MM.1S (cell line): ENCODE measurements at regions not wholly inside any gene's neighbourhood (a gene's known extent, or its start where the extent isn't known, plus 50 kb on each side); places are given as distances from the start of the nearest gene placed in this dataset.

Experiments
- DNase-seq: peaks from one replicate; pipeline ENCODE4 v3.0.0-alpha.2; 2015
- H2AFZ ChIP-seq: fragments of 300-600 bp; sonication (generic); 2 replicates; pipeline ENCODE4 v1.6.0; 2016; ENCODE audit warnings: antibody characterized with exemption, low read length
- H3F3A ChIP-seq: fragments of 300-600 bp; sonication (generic); 2 replicates; pipeline ENCODE4 v1.6.1; 2016; ENCODE audit warnings: mild to moderate bottlenecking, antibody characterized with exemption, low read length, moderate library complexity, mixed read lengths; ENCODE audit not compliant: insufficient read depth
- H3K27ac ChIP-seq: fragments of 300-600 bp; sonication (generic); 2 replicates; pipeline ENCODE4 v1.5.1; 2016; ENCODE audit warnings: mild to moderate bottlenecking, low read length
- H3K27me3 ChIP-seq: fragments of 300-600 bp; sonication (generic); replicated peaks from 2 replicates; pipeline ENCODE4 v1.6.0; 2016; ENCODE audit warnings: low read length; ENCODE audit not compliant: insufficient read depth
- H3K36me3 ChIP-seq: fragments of 300-600 bp; sonication (generic); replicated peaks from 2 replicates; pipeline ENCODE4 v1.6.1; 2016; ENCODE audit warnings: mild to moderate bottlenecking, low read length, mixed read lengths; ENCODE audit not compliant: insufficient read depth
- H3K4me1 ChIP-seq: fragments of 300-600 bp; sonication (generic); 2 replicates; pipeline ENCODE4 v1.6.1; 2016; ENCODE audit warnings: low read length, mixed read lengths
- H3K4me2 ChIP-seq: fragments of 300-600 bp; sonication (generic); 2 replicates; pipeline ENCODE4 v1.6.0; 2016; ENCODE audit warnings: low read depth, low read length
- H3K4me3 ChIP-seq: fragments of 300-600 bp; sonication (generic); 2 replicates; pipeline ENCODE4 v1.5.1; 2016; ENCODE audit warnings: low read length, mixed read lengths
- H3K79me2 ChIP-seq: fragments of 300-600 bp; sonication (generic); 2 replicates; pipeline ENCODE4 v1.6.1; 2016; ENCODE audit warnings: mixed run types, low read length, mixed read lengths
- H3K9ac ChIP-seq: fragments of 300-600 bp; sonication (generic); 2 replicates; pipeline ENCODE4 v1.6.1; 2016; ENCODE audit warnings: low read length, mixed read lengths
- H3K9me2 ChIP-seq: fragments of 300-600 bp; sonication (generic); replicated peaks from 2 replicates; pipeline ENCODE4 v1.6.1; 2016; ENCODE audit warnings: mild to moderate bottlenecking, low read length, mixed read lengths; ENCODE audit not compliant: insufficient read depth
- H3K9me3 ChIP-seq: fragments of 300-600 bp; sonication (generic); replicated peaks from 2 replicates; pipeline ENCODE4 v1.6.1; 2016; ENCODE audit warnings: mild to moderate bottlenecking, low read length, mixed read lengths; ENCODE audit not compliant: insufficient read depth
- H4K20me1 ChIP-seq: fragments of 300-600 bp; sonication (generic); 2 replicates; pipeline ENCODE4 v1.6.1; 2016; ENCODE audit warnings: mild to moderate bottlenecking, low read length, moderate library complexity, mixed read lengths; ENCODE audit not compliant: insufficient read depth
- CTCF ChIP-seq: fragments of 300-600 bp; sonication (generic); IDR thresholded peaks from 2 replicates; pipeline ENCODE4 v1.5.1; 2016; ENCODE audit warnings: antibody characterized with exemption, low read length, mixed read lengths
- EZH2 ChIP-seq: fragments of 300-600 bp; sonication (generic); optimal IDR thresholded peaks from 2 replicates; pipeline ENCODE3; 2017; ENCODE audit warnings: low read depth, mild to moderate bottlenecking, antibody characterized with exemption, low read length, mixed read lengths
- EZH2phosphoT487 ChIP-seq: fragments of 300-600 bp; sonication (generic); IDR thresholded peaks from 2 replicates; pipeline ENCODE4 v1.6.1; 2018; ENCODE audit warnings: antibody characterized with exemption, low read length

- H3K27me3 ChIP-seq = no peaks in the 10 kb centered on the region
- H3K27ac ChIP-seq = no peak overlapping the region
- H3K36me3 ChIP-seq = no peaks in the 10 kb centered on the region
- no peaks in the 10 kb centered on the region for H4K20me1 ChIP-seq
- H3K79me2 ChIP-seq = no peaks in the 10 kb centered on the region
- no peak overlapping the region for H2AFZ ChIP-seq
- H3K4me1 ChIP-seq = no peaks in the 10 kb centered on the region
- no peak for TF ChIP-seq EZH2
- TF ChIP-seq CTCF = no peak
- no peak for TF ChIP-seq EZH2phosphoT487
- no peak overlapping the region for H3K4me2 ChIP-seq
- no peak overlapping the region for H3K4me3 ChIP-seq
- H3F3A ChIP-seq = no peaks in the 10 kb centered on the region
- no peaks in the 10 kb centered on the region for H3K9me3 ChIP-seq
- H3K9ac ChIP-seq = no peak overlapping the region
- no peak for DNase-seq
- H3K9me2 ChIP-seq = no peaks in the 10 kb centered on the region
Observed at GRCh38 chr1:184197831-184198230, 146.3 kb downstream of the TSEN15 start.

- H3K9me2 ChIP-seq = no peaks in the 10 kb centered on the region
- no peaks in the 10 kb centered on the region for H3K4me1 ChIP-seq
- H3K36me3 ChIP-seq = no peaks in the 10 kb centered on the region
- no peaks in the 10 kb centered on the region for H3K79me2 ChIP-seq
- no peak for DNase-seq
- H3F3A ChIP-seq = no peaks in the 10 kb centered on the region
- H3K9me3 ChIP-seq = no peaks in the 10 kb centered on the region
- no peaks in the 10 kb centered on the region for H3K27me3 ChIP-seq
- TF ChIP-seq EZH2phosphoT487 (no peak), CTCF (no peak), EZH2 (no peak)
- no peak overlapping the region for H3K27ac ChIP-seq
- H4K20me1 ChIP-seq = no peaks in the 10 kb centered on the region
- no peak overlapping the region for H3K9ac ChIP-seq
- no peak overlapping the region for H3K4me3 ChIP-seq
- H2AFZ ChIP-seq = no peak overlapping the region
- H3K4me2 ChIP-seq = no peak overlapping the region
Observed at GRCh38 chr1:184199036-184199435, 147.5 kb downstream of the TSEN15 start.

- H3K36me3 ChIP-seq = no peaks in the 10 kb centered on the region
- H3K4me1 ChIP-seq = no peaks in the 10 kb centered on the region
- H4K20me1 ChIP-seq = no peaks in the 10 kb centered on the region
- no peaks in the 10 kb centered on the region for H3K9me3 ChIP-seq
- DNase-seq = no peak
- H3K9ac ChIP-seq = no peak overlapping the region
- H3K27ac ChIP-seq = no peak overlapping the region
- H3K9me2 ChIP-seq = no peaks in the 10 kb centered on the region
- no peak overlapping the region for H3K4me2 ChIP-seq
- no peaks in the 10 kb centered on the region for H3F3A ChIP-seq
- no peaks in the 10 kb centered on the region for H3K27me3 ChIP-seq
- no peaks in the 10 kb centered on the region for H3K79me2 ChIP-seq
- TF ChIP-seq CTCF = no peak
- no peak for TF ChIP-seq EZH2phosphoT487
- TF ChIP-seq EZH2 = no peak
- no peak overlapping the region for H2AFZ ChIP-seq
- no peak overlapping the region for H3K4me3 ChIP-seq
Observed at GRCh38 chr1:184199438-184200085, 148.0 kb downstream of the TSEN15 start.
